HG03103 (cell line): ENCODE measurements at regions not wholly inside any gene's neighbourhood (a gene's known extent, or its start where the extent isn't known, plus 50 kb on each side); places are given as distances from the start of the nearest gene placed in this dataset.

Source experiments
- ATAC-seq: cut with Tn5 transposase; IDR thresholded peaks from one replicate; pipeline ENCODE4 v1.9.1; 2021; ENCODE audit warnings: low read depth; ENCODE audit not compliant: unreplicated experiment

GRCh38 chr7:11895337-11895736 is 63.3 kb upstream of the THSD7A start:
- ATAC-seq = no peak

- no peak for ATAC-seq
Observed at GRCh38 chr7:11896663-11897062, 64.7 kb upstream of the THSD7A start.

- no peak for ATAC-seq
Observed at GRCh38 chr7:11899247-11899646, 67.2 kb upstream of the THSD7A start.

- ATAC-seq = no peak
Observed at GRCh38 chr7:11910253-11910652, 78.3 kb upstream of the THSD7A start.

- no peak for ATAC-seq
Observed at GRCh38 chr7:11911900-11912299, 79.9 kb upstream of the THSD7A start.

- no peak for ATAC-seq
Observed at GRCh38 chr7:11914645-11915044, 82.6 kb upstream of the THSD7A start.

GRCh38 chr7:11923376-11923930 is 91.5 kb upstream of the THSD7A start:
- no peak for ATAC-seq

- ATAC-seq = no peak
Observed at GRCh38 chr7:11931307-11931706, 99.3 kb upstream of the THSD7A start.

GRCh38 chr7:11934796-11935195 is 102.8 kb upstream of the THSD7A start:
- no peak for ATAC-seq

- ATAC-seq = no peak
Observed at GRCh38 chr7:11935905-11936304, 103.9 kb upstream of the THSD7A start.

- ATAC-seq = no peak
Observed at GRCh38 chr7:11946794-11947193, 114.8 kb upstream of the THSD7A start.

- no peak for ATAC-seq
Observed at GRCh38 chr7:11950281-11950680, 118.3 kb upstream of the THSD7A start.

- no peak for ATAC-seq
Observed at GRCh38 chr7:11950942-11951341, 118.9 kb upstream of the THSD7A start.

- ATAC-seq = no peak
Observed at GRCh38 chr7:11951909-11952308, 119.9 kb upstream of the THSD7A start.

GRCh38 chr7:11952972-11953371 is 121.0 kb upstream of the THSD7A start:
- no peak for ATAC-seq

GRCh38 chr7:11956991-11957390 is 125.0 kb upstream of the THSD7A start:
- no peak for ATAC-seq

GRCh38 chr7:11957956-11958355 is 126.0 kb upstream of the THSD7A start:
- no peak for ATAC-seq

- no peak for ATAC-seq
Observed at GRCh38 chr7:11959121-11959520, 127.1 kb upstream of the THSD7A start.

- ATAC-seq = no peak
Observed at GRCh38 chr7:11960621-11961020, 128.6 kb upstream of the THSD7A start.

- no peak for ATAC-seq
Observed at GRCh38 chr7:11969643-11970042, 137.6 kb upstream of the THSD7A start.

GRCh38 chr7:11970132-11970531 is 138.1 kb upstream of the THSD7A start:
- no peak for ATAC-seq

GRCh38 chr7:11985376-11985775 is 153.4 kb upstream of the THSD7A start:
- no peak for ATAC-seq

- ATAC-seq = no peak
Observed at GRCh38 chr7:11985971-11986370, 154.0 kb upstream of the THSD7A start.
